WTC11 (cell line): ENCODE measurements at regions not wholly inside any gene's neighbourhood (a gene's known extent, or its start where the extent isn't known, plus 50 kb on each side); places are given as distances from the start of the nearest gene placed in this dataset.

Experiments used
- ATF1 ChIP-seq: sonication (generic); formaldehyde crosslinking; IDR thresholded peaks from 2 replicates; pipeline ENCODE4 v1.8.1; 2023; ENCODE audit warnings: mild to moderate bottlenecking, moderate library complexity, missing genetic modification reagents
- CREB1 ChIP-seq: sonication (generic); formaldehyde crosslinking; IDR thresholded peaks from 2 replicates; pipeline ENCODE4 v1.8.0; 2023; ENCODE audit warnings: mild to moderate bottlenecking, missing genetic modification reagents
- CTCF ChIP-seq: fragments of 200-600 bp; IDR thresholded peaks from 2 replicates; pipeline ENCODE4 v1.8.0; 2022; ENCODE audit warnings: antibody characterized with exemption
- E2F5 ChIP-seq: sonication (generic); formaldehyde crosslinking; IDR thresholded peaks from 2 replicates; pipeline ENCODE4 v1.8.1; 2022; ENCODE audit warnings: mild to moderate bottlenecking, moderate library complexity, missing genetic modification reagents
- ETV6 ChIP-seq: sonication (generic); formaldehyde crosslinking; IDR thresholded peaks from 2 replicates; pipeline ENCODE4 v1.8.1; 2022; ENCODE audit warnings: mild to moderate bottlenecking, missing genetic modification reagents
- FOXJ3 ChIP-seq: sonication (generic); formaldehyde crosslinking; IDR thresholded peaks from 2 replicates; pipeline ENCODE4 v1.9.0; 2021; ENCODE audit warnings: missing genetic modification reagents, mild to moderate bottlenecking, borderline replicate concordance
- HMGA2 ChIP-seq: fragments of 250-450 bp; sonication (Bioruptor Pico); IDR thresholded peaks from 2 replicates; pipeline ENCODE4 v1.4.0; 2021; ENCODE audit warnings: mild to moderate bottlenecking, moderate library complexity
- SMAD3 ChIP-seq: sonication (generic); formaldehyde crosslinking; IDR thresholded peaks from 2 replicates; pipeline ENCODE4 v1.8.0; 2022; ENCODE audit warnings: missing genetic modification reagents, mild to moderate bottlenecking, borderline replicate concordance
- ZMAT4 ChIP-seq: fragments of 250-450 bp; sonication (Bioruptor Pico); IDR thresholded peaks from 2 replicates; pipeline ENCODE4 v1.9.0; 2021; ENCODE audit warnings: mild to moderate bottlenecking
- ZNF121 ChIP-seq: sonication (generic); formaldehyde crosslinking; IDR thresholded peaks from 2 replicates; pipeline ENCODE4 v1.8.0; 2023; ENCODE audit warnings: missing genetic modification reagents
- TF ChIP-seq, protein P1 (sequence below): sonication (generic); formaldehyde crosslinking; IDR thresholded peaks from 2 replicates; pipeline ENCODE4 v1.8.0; 2022; ENCODE audit warnings: mild to moderate bottlenecking, missing genetic modification reagents
- TF ChIP-seq, protein P2 (sequence below): sonication (generic); formaldehyde crosslinking; IDR thresholded peaks from 2 replicates; pipeline ENCODE4 v1.8.1; 2023; ENCODE audit warnings: mild to moderate bottlenecking, missing genetic modification reagents, moderate library complexity
- TF ChIP-seq, protein P3 (sequence below): sonication (generic); formaldehyde crosslinking; IDR thresholded peaks from 2 replicates; pipeline ENCODE4 v1.8.1; 2022; ENCODE audit warnings: low read depth, missing genetic modification reagents, borderline replicate concordance

DNA sequence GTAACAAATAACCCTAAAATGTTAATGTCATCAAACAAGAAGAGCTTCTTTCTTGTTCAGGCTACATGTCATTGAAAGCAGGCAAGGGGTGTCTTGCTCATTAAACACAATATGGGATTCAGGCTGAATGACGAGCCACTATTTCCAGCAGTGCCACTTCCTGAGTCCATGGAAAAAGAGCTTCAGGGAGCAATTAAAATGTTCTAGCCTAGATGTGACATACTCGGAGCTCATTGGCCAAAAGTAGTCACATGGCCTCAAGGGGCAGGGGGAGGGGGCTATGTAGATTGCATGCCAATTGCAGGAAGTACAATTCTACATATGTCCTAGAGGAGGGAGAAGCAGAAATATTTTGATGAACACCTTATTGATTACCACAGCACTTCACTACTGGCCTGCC lies 685.3 kb upstream of the ADGRL2 start:
- TF ChIP-seq CTCF (no peak), ETV6 (no peak), SMAD3 (CRISPR knock-in tag) (no peak), HMGA2 (CRISPR knock-in tag) (no peak), CREB1 (CRISPR knock-in tag) (no peak), ZMAT4 (CRISPR knock-in tag) (no peak), ZNF121 (CRISPR knock-in tag) (no peak), ATF1 (CRISPR knock-in tag) (no peak), FOXJ3 (CRISPR knock-in tag) (no peak), E2F5 (CRISPR knock-in tag) (no peak)
- TF ChIP-seq, protein P1, sequence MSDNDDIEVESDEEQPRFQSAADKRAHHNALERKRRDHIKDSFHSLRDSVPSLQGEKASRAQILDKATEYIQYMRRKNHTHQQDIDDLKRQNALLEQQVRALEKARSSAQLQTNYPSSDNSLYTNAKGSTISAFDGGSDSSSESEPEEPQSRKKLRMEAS (CRISPR knock-in tag) = no peak
- TF ChIP-seq, protein P2, sequence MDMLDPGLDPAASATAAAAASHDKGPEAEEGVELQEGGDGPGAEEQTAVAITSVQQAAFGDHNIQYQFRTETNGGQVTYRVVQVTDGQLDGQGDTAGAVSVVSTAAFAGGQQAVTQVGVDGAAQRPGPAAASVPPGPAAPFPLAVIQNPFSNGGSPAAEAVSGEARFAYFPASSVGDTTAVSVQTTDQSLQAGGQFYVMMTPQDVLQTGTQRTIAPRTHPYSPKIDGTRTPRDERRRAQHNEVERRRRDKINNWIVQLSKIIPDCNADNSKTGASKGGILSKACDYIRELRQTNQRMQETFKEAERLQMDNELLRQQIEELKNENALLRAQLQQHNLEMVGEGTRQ = peak; percentile 80
- TF ChIP-seq, protein P3, sequence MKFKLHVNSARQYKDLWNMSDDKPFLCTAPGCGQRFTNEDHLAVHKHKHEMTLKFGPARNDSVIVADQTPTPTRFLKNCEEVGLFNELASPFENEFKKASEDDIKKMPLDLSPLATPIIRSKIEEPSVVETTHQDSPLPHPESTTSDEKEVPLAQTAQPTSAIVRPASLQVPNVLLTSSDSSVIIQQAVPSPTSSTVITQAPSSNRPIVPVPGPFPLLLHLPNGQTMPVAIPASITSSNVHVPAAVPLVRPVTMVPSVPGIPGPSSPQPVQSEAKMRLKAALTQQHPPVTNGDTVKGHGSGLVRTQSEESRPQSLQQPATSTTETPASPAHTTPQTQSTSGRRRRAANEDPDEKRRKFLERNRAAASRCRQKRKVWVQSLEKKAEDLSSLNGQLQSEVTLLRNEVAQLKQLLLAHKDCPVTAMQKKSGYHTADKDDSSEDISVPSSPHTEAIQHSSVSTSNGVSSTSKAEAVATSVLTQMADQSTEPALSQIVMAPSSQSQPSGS = no peak
